GM12891 (cell line): ENCODE measurements at regions not wholly inside any gene's neighbourhood (a gene's known extent, or its start where the extent isn't known, plus 50 kb on each side); places are given as distances from the start of the nearest gene placed in this dataset.

Experiments
- PAX5 ChIP-seq: IDR thresholded peaks from 2 replicates; pipeline ENCODE4 v1.6.1; 2011; ENCODE audit warnings: low read length, moderate library complexity, mild to moderate bottlenecking; ENCODE audit not compliant: insufficient read depth, severe bottlenecking
- POLR2A ChIP-seq: IDR thresholded peaks from 2 replicates; pipeline ENCODE4 v1.6.1; 2011; ENCODE audit warnings: low read depth, low read length, control low read depth
- POLR2AphosphoS5 ChIP-seq: IDR thresholded peaks from 2 replicates; pipeline ENCODE4 v1.6.1; 2011; ENCODE audit warnings: low read depth, low read length, control low read depth
- POU2F2 ChIP-seq: IDR thresholded peaks from 2 replicates; pipeline ENCODE4 v1.6.1; 2011; ENCODE audit warnings: low read depth, mild to moderate bottlenecking, control low read depth, low read length, moderate library complexity
- SPI1 ChIP-seq: IDR thresholded peaks from 2 replicates; pipeline ENCODE4 v1.6.1; 2011; ENCODE audit warnings: low read depth, low read length, control low read depth
- TAF1 ChIP-seq: IDR thresholded peaks from 2 replicates; pipeline ENCODE4 v1.6.1; 2011; ENCODE audit warnings: low read depth, low read length, control low read depth

GRCh38 chr18:26634631-26635030 is 86.3 kb upstream of the KCTD1 start:
- no peak for TF ChIP-seq PAX5
- no peak for TF ChIP-seq POLR2AphosphoS5
- TF ChIP-seq POLR2A: no peak
- TF ChIP-seq TAF1: no peak
- no peak for TF ChIP-seq SPI1
- no peak for TF ChIP-seq POU2F2
